Choroid plexus epithelial cell (primary cell): ENCODE measurements at regions not wholly inside any gene's neighbourhood (a gene's known extent, or its start where the extent isn't known, plus 50 kb on each side); places are given as distances from the start of the nearest gene placed in this dataset.
A peak's percentile ranks its signal among the peaks of the same experiment; 100 is the strongest.

Source experiments
- DNase-seq: peaks from one replicate; pipeline ENCODE4 v3.0.0-alpha.2; 2010; ENCODE audit warnings: low read depth
- H3K4me3 ChIP-seq: 2 replicates; pipeline ENCODE4 v1.5.1; 2011; ENCODE audit warnings: low read depth, mild to moderate bottlenecking, control low read depth, low read length, moderate library complexity
- CTCF ChIP-seq: conservative IDR thresholded peaks from 2 replicates; pipeline ENCODE4 v1.5.1; 2011; ENCODE audit warnings: low read depth, mild to moderate bottlenecking, control low read depth, inconsistent platforms, low read length, moderate library complexity

- DNase-seq, result peak; percentile 61
- H3K4me3 ChIP-seq, result no peak overlapping the region
- TF ChIP-seq CTCF, result peak; percentile 44
Observed at GRCh38 chr2:186991766-186992417, 142.9 kb upstream of the ZSWIM2 start.

GRCh38 chr2:186984966-186985365, 136.0 kb upstream of the ZSWIM2 start:
- DNase-seq, result no peak
- H3K4me3 ChIP-seq, result no peak overlapping the region
- no peak for TF ChIP-seq CTCF

GRCh38 chr2:186984481-186984880, 135.5 kb upstream of the ZSWIM2 start:
- DNase-seq, result no peak
- TF ChIP-seq CTCF, result no peak
- H3K4me3 ChIP-seq, result no peak overlapping the region

- no peak overlapping the region for H3K4me3 ChIP-seq
- no peak for TF ChIP-seq CTCF
- no peak for DNase-seq
Observed at GRCh38 chr2:186980787-186981550, 132.0 kb upstream of the ZSWIM2 start.

GRCh38 chr2:186980117-186980442, 131.1 kb upstream of the ZSWIM2 start:
- H3K4me3 ChIP-seq, result no peak overlapping the region

GRCh38 chr2:186979439-186980116, 130.6 kb upstream of the ZSWIM2 start:
- H3K4me3 ChIP-seq, result no peak overlapping the region
- no peak for TF ChIP-seq CTCF
- no peak for DNase-seq

More at GRCh38 chr2:186980117-186980442, 131.1 kb upstream of the ZSWIM2 start:
- no peak for DNase-seq
- no peak for TF ChIP-seq CTCF
